ENCODE measurements at regions not wholly inside any gene's neighbourhood (a gene's known extent, or its start where the extent isn't known, plus 50 kb on each side); places are given as distances from the start of the nearest gene placed in this dataset.

DNA sequence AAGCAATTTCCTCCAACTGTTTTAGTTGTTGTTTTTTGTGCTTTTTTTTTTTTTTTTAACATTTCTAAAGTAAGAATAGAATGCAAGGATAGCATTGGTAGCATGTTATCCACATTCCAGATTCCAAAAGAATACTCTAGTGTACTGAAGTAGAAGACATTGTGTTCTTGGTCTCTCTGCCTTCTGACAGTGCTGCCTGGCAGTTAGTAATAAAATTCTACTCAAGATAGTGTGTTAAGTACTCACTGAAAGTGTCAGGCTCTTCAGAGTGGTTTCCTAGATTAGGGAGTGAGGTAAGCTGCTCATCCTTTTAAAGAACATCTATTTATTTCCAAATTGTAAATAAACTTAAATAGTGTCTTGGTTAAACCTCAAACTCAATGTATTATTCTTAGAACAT lies 253.7 kb downstream of the HNMT start:
- H4K8ac ChIP-seq (replicated peaks; ENCODE audit: insufficient read length, low read depth, low read length): no peak overlapping the region
- no peak overlapping the region for H2BK120ac ChIP-seq (ENCODE audit: low read depth, low read length, poor library complexity, severe bottlenecking)
- H2BK12ac ChIP-seq (ENCODE audit: insufficient read length, low read depth, low read length): no peak overlapping the region
- H3K27ac Mint-ChIP-seq: no peak overlapping the region
- no peak overlapping the region for H2BK5ac ChIP-seq (ENCODE audit: insufficient read length, low read length)
- no peak overlapping the region for H3K18ac ChIP-seq (ENCODE audit: insufficient read length, low read depth, low read length)
- H3K4me1 Mint-ChIP-seq: peaks cover 10% of the 10 kb centered on the region in 2 experiments
- H3K9me3 Mint-ChIP-seq: no peaks in the 10 kb centered on the region
- no peaks in the 10 kb centered on the region for H4K20me1 ChIP-seq (ENCODE audit: control insufficient read depth, insufficient read depth, insufficient read length)
- H2BK15ac ChIP-seq (ENCODE audit: low read depth, low read length): no peak overlapping the region
- H3K4ac ChIP-seq (ENCODE audit: low read depth, low read length): no peak overlapping the region
- H3K4me2 ChIP-seq (ENCODE audit: insufficient read depth, insufficient read length, low read length): no peak overlapping the region
- H3K36me3 Mint-ChIP-seq (ENCODE audit: insufficient read depth in 1 of 3, low read depth in 3 of 3): no peaks in the 10 kb centered on the region
- no peaks in the 10 kb centered on the region for H3K27me3 Mint-ChIP-seq (ENCODE audit: low read depth)
- no peak overlapping the region for H2BK20ac ChIP-seq (ENCODE audit: low read depth, low read length, poor library complexity, severe bottlenecking)
- no peaks in the 10 kb centered on the region for H3K23me2 ChIP-seq (ENCODE audit: insufficient read length, low read depth, low read length, poor library complexity, severe bottlenecking)
- no peak overlapping the region for H3K9ac ChIP-seq (ENCODE audit: extremely low read depth, insufficient read length, low read length)
- no peak for DNase-seq
- H4K5ac ChIP-seq (ENCODE audit: insufficient read length, low read depth, low read length): no peak overlapping the region
- H3K4me3 Mint-ChIP-seq: no peak overlapping the region
- H3K9me3 ChIP-seq (ENCODE audit: control insufficient read depth, low read depth, low read length): no peaks in the 10 kb centered on the region
- H2AFZ ChIP-seq (ENCODE audit: low read length): no peak overlapping the region
- H3K79me1 ChIP-seq (ENCODE audit: insufficient read depth, low read depth, low read length, poor library complexity, severe bottlenecking): no peaks in the 10 kb centered on the region
- peaks cover 7% of the 10 kb centered on the region; the same call in 1 of the 2 replicates for H3K4me1 ChIP-seq (ENCODE audit: insufficient read depth, low read length)
- H3K14ac ChIP-seq (ENCODE audit: insufficient read depth, low read length): no peak overlapping the region
- H3K56ac ChIP-seq (ENCODE audit: insufficient read length, low read depth, low read length): no peak overlapping the region
- H4K91ac ChIP-seq (ENCODE audit: insufficient read length, low read depth, low read length): no peak overlapping the region
- H3K79me2 ChIP-seq (ENCODE audit: insufficient read depth, low read length): no peaks in the 10 kb centered on the region
- H3K27me3 ChIP-seq (ENCODE audit: insufficient read depth, low read length): no peaks in the 10 kb centered on the region
- no peak overlapping the region for H3K23ac ChIP-seq (ENCODE audit: insufficient read length, low read depth, low read length)
- H3K27ac ChIP-seq (ENCODE audit: insufficient read length, low read depth, low read length): no peak overlapping the region
- TF ChIP-seq CTCF (conservative IDR thresholded peaks at IDR 0.05): no peak
- no peak overlapping the region for H2AK5ac ChIP-seq (ENCODE audit: insufficient read length, low read length)
- H3T11ph ChIP-seq (ENCODE audit: low read length): no peak overlapping the region

All from H9 (cell line).